Ishikawa (cell line): ENCODE measurements at regions not wholly inside any gene's neighbourhood (a gene's known extent, or its start where the extent isn't known, plus 50 kb on each side); places are given as distances from the start of the nearest gene placed in this dataset.

Experiments
- EP300 ChIP-seq: IDR thresholded peaks from 2 replicates; pipeline ENCODE4 v1.6.1; 2012; ENCODE audit warnings: borderline replicate concordance
- TF ChIP-seq, protein P1 (sequence below): IDR thresholded peaks from 2 replicates; pipeline ENCODE4 v1.6.1; 2012; ENCODE audit warnings: low read depth, mild to moderate bottlenecking

DNA sequence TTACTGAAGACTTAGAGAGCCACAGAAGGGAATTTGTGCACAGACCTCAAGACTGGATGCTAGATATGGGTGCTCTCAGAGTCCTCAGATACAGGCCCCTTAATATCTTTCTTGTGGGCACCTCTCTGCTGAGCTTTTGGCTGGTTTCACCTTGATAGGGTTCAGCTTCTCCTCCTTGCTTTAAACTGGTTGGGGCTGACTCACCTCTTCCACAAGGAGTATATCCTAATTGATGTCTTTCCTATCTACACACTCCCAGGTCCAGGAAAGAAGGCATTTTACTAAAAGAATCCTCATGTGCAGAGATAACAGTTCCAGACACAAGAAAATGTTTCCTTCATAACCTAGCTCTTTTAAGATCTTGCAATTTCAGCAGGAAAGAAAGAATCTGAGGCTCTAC lies 284.4 kb downstream of the NDFIP2 start:
- TF ChIP-seq EP300: no peak
- TF ChIP-seq, protein P1, sequence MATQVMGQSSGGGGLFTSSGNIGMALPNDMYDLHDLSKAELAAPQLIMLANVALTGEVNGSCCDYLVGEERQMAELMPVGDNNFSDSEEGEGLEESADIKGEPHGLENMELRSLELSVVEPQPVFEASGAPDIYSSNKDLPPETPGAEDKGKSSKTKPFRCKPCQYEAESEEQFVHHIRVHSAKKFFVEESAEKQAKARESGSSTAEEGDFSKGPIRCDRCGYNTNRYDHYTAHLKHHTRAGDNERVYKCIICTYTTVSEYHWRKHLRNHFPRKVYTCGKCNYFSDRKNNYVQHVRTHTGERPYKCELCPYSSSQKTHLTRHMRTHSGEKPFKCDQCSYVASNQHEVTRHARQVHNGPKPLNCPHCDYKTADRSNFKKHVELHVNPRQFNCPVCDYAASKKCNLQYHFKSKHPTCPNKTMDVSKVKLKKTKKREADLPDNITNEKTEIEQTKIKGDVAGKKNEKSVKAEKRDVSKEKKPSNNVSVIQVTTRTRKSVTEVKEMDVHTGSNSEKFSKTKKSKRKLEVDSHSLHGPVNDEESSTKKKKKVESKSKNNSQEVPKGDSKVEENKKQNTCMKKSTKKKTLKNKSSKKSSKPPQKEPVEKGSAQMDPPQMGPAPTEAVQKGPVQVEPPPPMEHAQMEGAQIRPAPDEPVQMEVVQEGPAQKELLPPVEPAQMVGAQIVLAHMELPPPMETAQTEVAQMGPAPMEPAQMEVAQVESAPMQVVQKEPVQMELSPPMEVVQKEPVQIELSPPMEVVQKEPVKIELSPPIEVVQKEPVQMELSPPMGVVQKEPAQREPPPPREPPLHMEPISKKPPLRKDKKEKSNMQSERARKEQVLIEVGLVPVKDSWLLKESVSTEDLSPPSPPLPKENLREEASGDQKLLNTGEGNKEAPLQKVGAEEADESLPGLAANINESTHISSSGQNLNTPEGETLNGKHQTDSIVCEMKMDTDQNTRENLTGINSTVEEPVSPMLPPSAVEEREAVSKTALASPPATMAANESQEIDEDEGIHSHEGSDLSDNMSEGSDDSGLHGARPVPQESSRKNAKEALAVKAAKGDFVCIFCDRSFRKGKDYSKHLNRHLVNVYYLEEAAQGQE: no peak
